Hematopoietic multipotent progenitor cell treated with erythropoietin and hydrocortisone succinate and interleukin-3 and kit ligand, for 15 days (in vitro differentiated cells): ENCODE measurements at regions not wholly inside any gene's neighbourhood (a gene's known extent, or its start where the extent isn't known, plus 50 kb on each side); places are given as distances from the start of the nearest gene placed in this dataset.
"Not testable (repeated sequence)": the region's sequence is repeated elsewhere in the genome, so short reads cannot be mapped to it uniquely, and the experiment has no call there.

Source experiments
- DNase-seq: peaks from one replicate; pipeline ENCODE4 v3.0.0-alpha.2; 2015; ENCODE audit warnings: low spot score

DNA sequence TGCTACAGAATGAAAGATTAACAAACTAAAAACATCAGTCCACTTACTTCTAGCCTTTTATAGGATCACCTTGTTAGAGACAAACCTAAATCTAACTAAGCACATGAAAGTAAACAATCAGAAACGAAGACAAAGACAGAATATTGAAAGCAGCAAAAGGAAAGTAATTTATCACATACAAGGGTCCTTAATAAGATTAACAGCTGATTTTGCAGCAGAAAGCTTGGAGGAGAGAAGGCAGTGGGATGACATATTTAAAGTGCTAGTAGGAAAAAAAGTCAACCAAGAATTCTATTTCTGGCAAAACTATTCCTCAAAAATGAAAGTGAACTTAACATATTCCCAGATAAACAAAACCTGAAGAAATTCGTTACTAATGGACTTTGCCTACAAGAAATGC, 286.4 kb downstream of the RWDD3 start:
- DNase-seq: no peak

DNA sequence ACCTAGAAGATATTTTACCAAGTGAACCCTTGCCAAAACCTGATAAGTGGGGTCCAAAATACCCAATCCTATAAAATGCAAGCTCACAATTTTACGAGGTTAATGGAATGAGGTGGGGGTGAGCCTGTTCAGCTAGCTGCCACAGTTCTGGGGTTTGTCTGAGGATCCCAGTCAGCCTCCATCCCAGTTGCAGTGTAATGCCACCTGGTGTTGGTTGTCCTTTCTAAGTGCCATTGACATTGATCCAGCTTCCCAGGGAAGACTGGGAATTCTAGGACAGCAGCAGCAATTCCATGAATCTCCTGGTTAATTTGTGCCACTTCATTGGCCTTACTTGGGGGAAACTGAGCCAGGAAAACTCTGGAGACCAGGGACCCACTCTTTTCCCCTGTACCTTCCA, 298.3 kb downstream of the RWDD3 start:
- DNase-seq: no peak

DNA sequence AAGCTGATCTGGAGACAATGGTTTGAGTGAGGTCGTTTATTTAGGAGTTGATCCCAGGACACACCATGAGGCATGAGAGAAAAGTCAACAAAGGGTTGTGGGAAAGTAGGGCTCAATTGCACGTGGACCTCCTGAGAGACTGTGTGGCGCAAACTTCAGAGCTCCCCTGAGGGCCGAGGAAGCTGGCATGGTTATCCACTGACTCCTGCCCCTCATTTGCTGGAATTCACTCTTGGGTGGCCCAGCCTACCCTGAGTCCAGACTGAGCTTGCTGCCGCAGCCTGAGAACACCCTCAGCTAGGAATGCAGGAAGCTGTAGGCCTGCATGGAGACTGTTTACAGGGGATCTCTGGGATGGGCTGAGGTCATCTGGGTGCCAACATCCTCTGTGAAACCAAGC, 301.0 kb downstream of the RWDD3 start:
- no peak for DNase-seq

DNA sequence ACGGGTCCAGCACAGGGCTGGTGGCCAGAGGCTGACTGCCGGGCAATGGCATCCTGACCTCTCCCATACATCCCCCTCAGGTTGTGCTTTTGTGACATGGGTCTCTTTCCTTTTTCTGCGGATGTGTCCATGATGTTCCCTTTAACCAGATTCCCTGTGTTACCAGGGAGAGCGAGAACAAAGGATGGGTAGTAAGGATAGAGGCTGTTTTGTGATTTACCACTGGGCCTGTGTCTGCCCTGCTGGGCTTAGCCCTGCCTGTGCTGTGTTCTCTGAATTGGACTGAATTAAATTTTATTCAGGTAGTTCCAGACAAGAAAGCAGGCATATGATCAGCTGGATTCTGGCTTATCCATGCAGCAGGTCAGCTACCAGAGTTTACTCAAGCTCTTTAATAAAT, 301.6 kb downstream of the RWDD3 start:
- no peak for DNase-seq

DNA sequence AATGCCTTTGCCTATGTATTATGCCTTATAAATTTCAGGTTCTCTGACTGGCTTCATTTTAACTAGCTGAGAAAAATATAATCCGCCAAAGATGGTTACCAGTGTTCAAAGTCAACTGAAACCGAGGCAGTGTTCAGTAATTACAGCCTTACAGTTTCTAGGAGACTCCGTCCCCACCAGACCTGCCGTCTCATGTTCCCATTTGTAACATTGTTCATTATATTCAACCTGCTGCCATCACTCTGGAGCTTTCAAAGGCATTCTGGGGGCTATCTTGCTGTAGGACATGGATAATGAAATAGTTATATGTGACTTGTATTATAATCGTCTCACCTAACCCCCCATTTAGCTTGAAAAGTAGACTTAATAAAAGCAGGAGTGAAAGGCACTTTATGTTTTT, 302.5 kb downstream of the RWDD3 start:
- no peak for DNase-seq

DNA sequence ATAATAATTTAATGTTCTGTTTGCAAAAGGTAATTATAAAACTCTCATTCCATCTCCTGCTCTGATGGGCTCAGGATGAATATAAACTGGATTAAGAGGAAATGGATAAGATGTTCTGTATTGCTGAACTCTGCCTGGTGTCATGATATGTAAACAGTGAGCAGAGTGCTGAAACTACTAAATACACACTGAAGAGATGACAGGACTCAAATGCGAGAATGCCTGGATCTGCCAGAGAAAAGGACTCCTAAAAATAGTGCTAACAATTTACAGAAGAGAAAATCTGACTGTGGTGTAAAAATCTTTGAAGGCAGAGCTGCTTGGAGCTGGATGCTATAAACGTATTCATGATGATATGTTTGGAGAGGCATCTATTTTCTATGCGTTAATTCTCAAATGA, 303.2 kb downstream of the RWDD3 start:
- no peak for DNase-seq

DNA sequence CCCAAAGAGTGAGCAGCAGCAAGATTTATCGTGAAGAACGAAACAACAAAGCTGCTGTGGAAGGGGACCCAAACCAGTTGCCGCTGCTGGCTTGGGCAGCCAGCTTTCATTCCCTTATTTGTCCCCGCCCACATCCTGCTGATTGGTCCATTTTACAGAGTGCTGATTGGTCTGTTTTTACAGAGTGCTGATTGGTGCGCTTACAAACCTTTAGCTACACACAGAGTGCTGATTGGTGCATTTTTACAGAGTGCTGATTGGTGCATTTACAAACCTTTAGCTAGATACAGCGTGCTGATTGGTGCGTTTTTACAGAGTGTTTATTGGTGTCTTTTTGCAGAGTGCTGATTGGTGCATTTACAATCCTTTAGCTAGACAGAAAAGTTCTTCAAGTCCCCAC, 304.2 kb downstream of the RWDD3 start:
- DNase-seq: not testable (repeated sequence)

DNA sequence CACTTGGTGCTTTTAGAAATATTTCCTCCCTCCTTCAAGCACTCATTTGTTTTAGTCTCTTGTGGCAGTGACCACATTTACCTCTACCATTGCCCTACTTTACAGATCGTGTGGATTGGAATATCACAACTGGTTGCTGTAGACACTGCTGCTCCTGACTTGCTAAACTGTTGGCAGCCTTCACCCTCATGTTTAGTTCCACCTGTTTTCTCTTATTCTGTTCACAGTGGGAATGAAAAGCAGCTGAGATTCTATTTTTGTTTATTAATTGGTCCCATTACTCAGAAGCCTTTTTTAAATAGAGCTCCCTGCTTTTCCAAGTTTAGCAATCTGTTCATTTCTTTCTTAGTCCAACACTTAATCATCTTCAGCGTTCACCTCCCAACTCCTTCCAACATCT, 308.9 kb downstream of the RWDD3 start:
- no peak for DNase-seq

DNA sequence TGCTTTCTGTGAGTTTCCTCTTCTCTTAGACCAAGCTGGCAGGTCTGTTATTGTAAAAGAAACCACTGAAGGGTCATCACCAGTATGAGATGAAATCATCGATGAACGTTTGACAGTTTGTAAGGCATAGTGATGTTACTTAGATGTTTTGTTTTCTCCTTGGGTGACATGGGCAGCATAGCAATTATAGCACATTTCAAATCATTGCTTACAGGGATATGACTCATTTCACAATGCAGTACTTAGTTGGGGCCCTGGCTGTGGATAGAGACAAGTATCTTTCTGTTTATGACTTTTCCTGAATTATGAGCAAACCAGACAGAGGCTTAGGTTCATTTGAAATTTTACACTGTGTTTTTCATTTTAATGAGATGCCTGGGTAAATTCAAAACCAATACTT, 313.0 kb downstream of the RWDD3 start:
- DNase-seq: no peak

DNA sequence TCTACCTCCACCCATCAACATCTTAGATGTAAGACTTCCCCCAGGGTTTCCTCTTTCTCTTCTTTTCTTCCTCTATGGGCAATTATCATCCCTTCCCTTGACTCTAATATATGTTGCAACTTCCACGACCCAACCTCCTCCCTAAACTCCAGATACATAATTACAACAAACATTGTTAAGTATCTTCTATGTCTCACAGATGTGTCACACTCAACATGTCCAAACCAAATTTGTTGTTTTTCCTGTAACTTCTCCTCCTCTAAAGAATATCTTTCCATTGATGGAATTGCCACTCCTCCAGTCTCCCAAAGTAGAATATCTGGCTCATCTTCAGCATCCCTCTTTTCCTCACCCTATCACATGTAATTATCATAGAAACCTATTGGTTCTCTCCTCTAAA, 314.2 kb downstream of the RWDD3 start:
- DNase-seq: no peak

DNA sequence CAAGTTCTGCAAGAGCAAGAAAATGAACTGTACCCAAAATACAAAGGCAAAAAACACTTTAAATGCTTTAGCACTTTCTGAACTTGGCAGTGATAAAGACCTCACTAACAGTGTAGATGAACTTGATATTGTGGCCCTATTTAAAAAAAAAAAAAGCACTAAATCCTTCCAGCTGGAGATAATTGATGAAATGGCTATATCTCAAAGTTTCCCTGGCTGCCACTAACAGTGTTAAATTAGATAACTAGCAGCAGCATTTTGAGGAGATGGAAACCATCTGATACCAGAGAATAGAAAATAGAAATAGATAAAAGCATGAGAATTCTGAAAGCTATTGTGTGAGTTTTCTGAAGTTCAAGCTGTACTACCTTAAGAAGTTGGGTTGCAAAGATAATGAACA, 317.2 kb downstream of the RWDD3 start:
- no peak for DNase-seq

DNA sequence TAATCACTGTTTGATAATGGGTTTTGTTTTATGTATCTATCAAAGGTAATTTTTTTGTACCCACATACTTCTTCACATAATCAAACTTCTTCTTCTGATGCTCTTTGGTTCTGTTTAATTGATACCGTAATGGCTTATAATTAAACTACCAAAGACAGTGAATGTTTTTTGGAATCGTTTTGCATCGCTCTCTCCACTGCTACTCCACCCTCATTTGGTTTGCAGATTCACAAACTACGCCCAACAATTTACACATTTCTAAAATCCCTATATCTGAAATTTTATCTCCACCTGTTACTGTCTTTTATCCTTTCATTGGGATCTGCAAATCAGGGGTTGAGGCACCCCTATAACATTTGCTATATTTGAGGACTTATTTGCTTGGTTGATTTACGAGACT, 319.6 kb downstream of the RWDD3 start:
- DNase-seq: no peak

DNA sequence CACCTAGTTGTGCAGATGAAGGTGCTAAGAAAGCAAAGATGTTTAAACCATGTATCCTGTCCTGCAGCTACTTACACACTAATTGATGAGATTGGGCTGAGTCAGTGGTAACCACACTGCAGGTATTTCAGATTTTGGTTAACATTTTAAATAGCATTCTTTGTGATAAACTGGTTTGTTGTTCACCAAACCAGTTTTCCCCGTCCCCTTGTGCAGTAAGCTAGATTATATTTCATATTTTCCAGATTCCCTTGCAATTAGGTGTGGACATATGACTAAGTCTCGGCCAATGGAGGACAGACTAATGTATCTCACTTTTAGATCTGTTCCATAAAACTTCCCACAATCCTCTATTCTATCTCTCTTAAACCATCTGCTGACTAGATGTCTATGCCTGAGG, 320.4 kb downstream of the RWDD3 start:
- no peak for DNase-seq

DNA sequence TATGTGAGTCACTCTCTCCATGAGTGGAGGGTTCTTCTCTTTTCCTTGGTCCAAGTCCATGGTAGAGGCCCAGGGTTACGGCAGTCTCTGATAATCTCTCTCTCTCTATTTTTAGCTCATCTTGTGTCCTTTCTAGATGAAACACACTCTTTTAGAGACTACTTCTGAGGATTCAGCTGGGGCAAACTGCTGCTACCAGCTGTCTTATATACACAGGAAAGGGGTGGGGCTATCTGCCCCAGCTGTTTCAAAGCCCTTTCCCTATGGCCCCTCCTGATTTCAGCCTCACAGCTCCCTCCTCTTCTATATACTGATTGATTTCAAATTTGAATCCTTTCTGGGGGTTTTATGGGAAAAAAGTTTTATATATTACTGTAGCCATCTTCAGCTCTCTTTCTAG, 324.8 kb downstream of the RWDD3 start:
- no peak for DNase-seq

DNA sequence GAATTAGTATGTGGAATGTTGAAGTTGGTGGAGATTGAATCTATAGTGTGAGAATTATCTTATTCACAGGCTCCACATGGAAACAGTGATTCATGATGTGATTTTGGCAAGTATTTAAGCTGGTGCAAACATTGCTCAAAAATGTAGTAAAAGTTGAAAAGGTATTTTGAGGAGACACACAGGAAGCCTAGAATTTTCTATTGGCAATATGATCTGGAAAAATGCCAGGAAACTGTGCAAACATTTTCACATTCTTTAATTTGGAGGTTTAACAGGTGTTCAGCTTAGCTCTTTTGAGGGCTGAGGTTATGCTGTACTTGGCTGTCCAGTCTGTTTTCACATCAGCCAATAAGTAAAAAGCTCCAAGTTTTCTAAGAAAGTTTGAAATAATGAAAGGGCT, 327.3 kb downstream of the RWDD3 start:
- DNase-seq: no peak

DNA sequence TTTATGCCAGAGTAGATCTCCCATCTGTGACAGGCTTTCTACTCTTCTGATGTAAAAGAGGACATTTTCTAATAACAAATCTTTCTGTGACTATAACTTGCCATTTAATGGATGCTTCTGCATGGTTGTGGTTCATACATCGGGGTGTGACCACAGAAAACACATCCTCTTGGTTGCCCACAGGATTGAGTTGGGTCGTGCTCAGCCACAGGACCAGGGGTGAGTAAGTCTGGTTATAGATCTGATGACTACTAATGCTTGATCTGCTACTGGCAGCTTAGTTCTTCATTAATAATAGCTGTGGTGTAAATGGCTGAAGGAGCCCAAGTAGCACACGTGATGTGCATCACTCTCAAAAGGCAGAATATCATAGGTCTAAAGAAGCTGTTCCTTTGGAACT, 328.2 kb downstream of the RWDD3 start:
- no peak for DNase-seq

DNA sequence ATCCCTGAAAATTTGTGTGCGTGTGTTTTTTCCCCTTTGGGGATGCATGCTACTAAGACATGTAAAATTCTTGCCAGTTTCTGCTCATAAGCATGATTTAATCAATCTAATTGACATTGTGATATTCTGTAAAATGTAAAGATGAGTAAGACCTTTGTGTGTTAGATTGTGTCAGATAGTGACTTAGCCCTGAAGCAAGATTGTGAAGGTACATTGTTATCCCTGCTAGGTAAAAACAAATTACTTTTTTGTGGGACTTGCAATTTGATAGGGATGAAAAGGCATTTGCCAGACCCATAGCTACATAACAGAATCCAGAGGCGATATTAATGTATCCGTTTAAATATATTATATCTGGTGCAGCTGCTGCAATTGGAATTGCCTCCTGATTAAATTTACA, 338.0 kb downstream of the RWDD3 start:
- no peak for DNase-seq

DNA sequence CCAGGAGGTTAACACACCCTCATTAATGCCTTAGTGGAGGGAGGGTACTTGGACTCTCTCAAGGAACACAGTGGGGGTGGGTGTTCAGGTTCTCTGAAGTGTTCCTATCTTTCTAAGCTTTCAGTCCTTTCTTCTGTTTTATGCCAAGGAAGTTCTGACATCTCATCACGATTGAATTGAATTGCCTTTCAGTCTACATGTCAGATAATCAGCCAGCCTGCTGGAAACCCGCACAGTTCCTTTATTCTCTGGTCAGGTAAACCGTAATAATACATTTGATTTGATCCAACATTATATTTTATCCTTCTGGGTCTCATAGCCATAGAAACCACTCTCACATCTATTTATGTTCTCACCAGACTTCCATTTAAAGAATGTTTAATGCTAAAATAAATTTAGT, 339.0 kb downstream of the RWDD3 start:
- DNase-seq: no peak

DNA sequence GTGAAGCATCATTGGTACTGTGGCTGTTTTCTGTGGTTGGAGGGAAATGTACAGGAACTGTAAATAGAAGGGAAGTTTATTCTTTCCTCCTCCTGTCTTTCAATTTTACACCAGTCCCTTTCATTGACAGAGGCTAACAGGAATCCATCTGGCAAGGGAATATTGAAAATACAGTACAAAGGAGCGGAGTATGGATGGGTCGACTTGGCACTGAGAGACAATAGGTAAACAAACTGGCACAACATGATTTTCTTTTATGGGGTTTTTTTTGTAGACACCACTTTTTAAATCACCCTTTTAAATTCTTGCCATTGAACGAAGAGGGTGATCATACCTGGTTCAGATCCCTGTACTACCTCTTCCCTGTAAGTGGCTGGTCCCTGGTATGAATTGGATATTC, 341.3 kb downstream of the RWDD3 start:
- DNase-seq: no peak

DNA sequence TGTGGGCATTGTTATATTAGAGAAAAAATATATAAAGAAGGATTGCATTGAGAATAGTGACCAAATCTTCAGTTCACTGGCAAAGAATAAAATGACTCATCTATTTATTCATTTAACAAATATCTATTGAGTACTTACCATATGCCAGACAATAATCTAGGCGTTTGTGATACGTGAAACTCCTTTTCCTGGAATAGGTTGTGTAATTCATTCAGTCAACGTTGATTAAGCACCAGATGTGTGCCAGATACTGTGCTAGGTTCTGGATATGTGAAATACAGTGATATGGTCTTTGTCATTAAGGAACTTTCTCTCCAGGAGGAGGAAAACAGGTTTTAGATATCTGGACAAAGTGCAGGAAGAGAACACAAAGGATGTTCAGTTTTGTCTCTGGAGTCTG, 344.5 kb downstream of the RWDD3 start:
- DNase-seq: no peak

DNA sequence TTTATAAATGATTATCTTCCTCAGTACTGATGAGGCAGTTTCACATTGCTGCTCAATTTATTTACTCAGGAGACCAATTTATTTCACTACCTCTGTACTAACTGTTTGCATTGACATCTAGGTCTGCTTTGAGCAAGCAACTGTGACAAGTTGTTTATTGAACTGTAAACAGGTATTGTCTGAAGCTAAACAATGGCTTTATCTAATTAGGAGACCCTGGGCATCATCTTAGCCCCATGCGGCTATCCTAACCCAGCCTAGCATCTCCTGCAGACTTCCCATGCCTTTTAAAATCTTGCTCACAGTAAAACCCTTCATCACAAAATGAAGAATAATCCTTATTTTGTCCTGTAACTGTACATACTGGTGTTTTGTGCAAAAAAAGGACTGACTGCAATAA, 348.2 kb downstream of the RWDD3 start:
- DNase-seq: no peak

DNA sequence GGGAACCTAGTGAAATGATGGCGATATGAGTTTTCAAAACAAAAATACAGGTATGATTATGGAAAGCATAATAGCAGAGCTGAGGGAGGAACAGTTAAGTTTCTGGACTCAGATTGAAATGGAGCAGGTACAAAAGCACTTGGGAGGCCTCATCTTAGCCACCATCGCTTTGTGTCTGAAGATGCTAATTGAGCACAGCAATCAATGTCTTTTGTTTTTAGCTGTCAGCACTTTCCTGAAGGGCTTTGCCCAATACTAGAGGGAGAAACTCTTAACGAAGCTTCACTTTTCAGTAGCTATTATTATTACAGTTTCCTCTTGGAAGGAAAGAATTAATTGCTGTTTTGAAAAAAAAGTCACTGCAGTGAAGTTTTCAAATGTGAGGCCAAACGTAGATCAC, 348.7 kb downstream of the RWDD3 start:
- no peak for DNase-seq

DNA sequence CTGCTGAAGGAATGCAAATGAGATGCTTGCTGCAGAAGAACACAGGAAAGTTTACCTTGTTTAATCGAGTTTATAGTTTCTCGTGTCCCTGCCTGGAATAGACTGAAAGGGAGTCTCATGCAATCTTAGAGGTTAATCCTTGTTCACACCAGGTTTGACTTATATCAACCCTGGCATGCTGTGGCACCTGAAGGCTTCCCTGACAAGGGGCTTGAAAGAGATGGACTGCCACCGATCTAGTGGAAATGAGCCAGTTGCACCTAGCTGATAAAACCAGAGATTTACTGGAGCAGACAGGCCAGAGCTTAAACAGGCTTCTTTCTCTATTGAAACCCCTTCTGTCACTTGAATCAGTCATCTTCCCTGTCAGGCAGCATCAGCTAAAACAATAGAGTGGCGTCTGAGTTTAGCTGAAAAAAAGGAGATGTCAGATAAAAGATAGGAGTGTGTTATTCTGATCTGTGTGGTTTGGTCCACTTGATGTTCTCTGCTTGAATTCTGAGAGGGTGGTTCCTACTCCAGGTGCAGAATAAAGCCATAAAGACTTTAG, 349.7 kb downstream of the RWDD3 start:
- no peak for DNase-seq

DNA sequence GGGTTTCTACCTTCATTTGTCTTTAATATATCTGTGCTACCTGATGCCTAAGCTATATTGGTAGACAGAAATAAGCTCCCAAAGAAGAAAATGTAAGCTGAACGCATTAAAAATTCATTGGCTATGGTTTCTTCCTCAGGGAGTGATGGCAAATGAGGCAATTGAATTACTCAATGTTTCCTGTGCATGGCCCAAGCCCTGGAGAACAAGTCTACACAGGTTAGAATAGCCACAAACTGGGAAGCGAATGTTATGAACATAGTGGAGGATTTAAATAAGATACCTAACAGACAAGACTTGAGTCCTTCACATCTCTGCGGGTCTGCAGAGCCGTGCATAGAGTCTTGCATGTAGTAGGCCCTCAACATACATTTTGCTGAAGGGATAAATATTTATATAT, 350.3 kb downstream of the RWDD3 start:
- no peak for DNase-seq

DNA sequence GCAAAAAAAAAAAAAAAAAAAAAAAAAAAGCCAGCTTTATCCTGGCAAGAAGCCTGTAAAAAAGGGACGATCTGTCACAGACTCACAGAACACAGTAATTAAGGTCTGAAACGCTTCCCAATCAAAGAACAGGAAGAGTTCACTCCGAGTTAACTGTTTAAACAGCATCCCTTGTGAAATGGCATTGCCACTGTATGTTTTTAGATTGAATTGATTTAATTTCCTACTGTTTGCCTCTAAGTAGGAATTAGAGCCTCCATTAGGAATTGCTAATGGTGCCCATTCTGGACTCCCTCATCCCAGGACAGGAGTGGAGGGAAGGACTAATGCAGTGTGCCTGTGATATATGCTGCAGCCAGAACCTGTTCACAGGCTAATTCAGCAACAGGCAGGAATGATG, 370.8 kb downstream of the RWDD3 start:
- no peak for DNase-seq
